SKM-1 (cell line): ENCODE measurements at regions not wholly inside any gene's neighbourhood (a gene's known extent, or its start where the extent isn't known, plus 50 kb on each side); places are given as distances from the start of the nearest gene placed in this dataset.

ENCODE experiments used
- DNase-seq: peaks from one replicate; lab custom pipeline; 2025; ENCODE audit not compliant: unreplicated experiment; lab: John Stamatoyannopoulos, UW

DNA sequence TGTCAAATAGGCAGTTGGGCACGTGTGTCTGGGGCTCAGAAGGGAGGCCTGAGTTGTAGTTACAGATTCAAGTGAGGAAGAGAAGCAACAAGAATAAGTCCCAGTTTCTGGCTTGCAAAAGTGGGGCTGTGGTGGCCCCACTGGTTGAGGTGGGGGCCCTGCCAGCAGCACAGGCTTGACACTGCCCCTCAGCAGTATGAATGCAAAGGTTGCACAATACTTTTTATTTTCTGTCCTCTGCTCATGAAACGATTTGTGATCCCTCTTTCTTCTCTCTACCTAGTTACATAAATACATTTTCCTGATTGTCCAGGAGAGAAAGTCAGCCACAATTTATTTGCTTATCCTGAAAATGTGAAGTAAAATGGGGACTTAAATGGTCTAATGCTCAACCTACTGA lies 577.8 kb downstream of the AACS start:
- no peak for DNase-seq

DNA sequence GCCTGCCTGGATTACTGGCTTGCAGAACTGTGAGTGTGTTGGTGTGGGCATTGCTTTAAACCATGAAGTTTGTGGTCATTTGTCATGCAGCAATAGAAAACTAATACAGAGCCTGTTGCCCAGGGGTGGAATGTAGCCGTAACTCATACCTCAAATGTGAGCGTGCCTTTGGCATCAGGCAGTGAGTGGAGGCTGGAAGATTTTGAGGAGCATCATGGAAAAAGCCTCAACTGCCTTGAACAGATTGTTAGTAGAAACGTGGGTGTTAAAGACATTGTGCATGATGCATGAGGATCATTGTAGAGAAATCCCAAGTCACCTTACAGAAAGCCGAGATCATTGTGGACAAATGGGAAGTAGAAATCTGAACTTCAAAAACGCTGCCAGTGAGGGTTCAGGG lies 580.5 kb downstream of the AACS start:
- no peak for DNase-seq

DNA sequence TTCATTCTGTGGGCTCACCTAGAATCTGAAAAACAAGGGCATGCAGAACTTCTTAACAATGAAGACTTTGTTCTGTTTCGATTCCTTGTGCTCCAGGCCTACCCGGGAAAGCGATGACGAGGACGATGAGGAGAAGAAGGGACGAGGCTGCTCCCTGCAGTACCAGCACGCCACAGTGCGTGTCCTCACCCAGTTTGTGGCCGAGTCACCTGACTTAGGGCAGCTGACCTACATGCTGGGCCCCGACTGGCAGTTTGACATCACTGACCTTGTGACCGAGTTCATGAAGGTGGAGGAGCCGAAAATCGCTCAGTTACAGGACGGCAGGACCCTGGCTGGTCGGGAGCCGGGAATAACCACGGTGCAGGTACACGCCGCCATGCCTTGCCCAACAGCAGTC lies 585.4 kb downstream of the AACS start:
- DNase-seq, result no peak

- no peak for DNase-seq
These were observed 586.4 kb downstream of the AACS start for GRCh38 chr12:125651625-125652024.

DNA sequence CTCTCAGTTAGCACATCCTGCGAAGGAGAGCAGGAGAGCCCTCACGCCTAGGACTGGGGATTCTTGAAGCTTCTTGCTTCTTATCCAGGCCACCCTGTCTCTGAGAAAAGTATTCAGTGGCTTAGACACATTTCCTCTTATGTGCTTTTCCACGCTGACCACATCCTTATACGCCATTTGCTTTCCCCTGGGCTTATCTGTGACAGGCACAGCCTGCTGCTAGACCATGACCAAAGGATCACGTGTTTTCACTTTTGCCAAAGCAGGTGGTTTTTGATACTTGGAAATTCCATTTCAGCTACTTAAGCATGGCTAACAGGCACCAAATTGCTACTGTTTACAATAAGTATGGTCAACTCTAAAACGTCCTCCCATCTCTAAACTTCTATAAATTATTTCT lies 587.4 kb downstream of the AACS start:
- no peak for DNase-seq

- no peak for DNase-seq
These were observed 592.4 kb downstream of the AACS start for GRCh38 chr12:125657681-125658080.

- no peak for DNase-seq
These were observed 609.5 kb downstream of the AACS start for GRCh38 chr12:125674554-125675338.

- DNase-seq, result no peak
These were observed 611.1 kb downstream of the AACS start for GRCh38 chr12:125676366-125676765.

DNA sequence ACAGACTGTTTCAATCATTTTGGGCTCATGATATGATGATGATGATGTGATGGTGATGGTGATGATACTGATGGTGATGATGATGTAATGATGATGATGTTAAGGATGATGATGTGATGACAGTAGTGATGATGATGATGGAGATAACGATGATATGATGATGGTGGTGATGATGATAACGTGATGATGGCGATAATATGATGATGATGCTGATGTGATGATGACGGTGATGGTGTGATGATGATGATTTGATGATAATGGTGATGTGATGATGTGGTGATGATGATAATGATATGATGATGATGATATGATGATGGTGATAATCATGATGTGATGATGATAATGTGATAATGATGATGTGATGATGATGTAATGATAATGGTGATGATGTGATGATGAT lies 612.6 kb downstream of the AACS start:
- no peak for DNase-seq

DNA sequence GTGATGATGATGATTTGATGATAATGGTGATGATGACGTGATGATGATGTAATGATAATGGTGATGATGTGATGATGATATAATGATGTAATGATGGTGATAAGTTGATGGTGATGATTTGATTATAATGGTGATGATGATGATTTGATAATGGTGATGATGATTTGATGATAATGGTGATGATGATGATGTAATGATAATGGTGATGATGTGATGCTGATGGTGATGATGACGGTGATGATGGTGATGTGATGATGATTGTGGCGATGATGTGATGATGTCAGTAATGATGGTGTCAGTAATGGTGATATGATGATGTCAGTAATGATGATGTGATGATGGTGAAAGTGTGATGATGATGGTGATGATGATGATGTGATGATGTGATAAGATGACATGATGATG lies 613.4 kb downstream of the AACS start:
- DNase-seq, result no peak

GRCh38 chr12:125683748-125684381 lies 618.6 kb downstream of the AACS start:
- DNase-seq, result no peak

DNA sequence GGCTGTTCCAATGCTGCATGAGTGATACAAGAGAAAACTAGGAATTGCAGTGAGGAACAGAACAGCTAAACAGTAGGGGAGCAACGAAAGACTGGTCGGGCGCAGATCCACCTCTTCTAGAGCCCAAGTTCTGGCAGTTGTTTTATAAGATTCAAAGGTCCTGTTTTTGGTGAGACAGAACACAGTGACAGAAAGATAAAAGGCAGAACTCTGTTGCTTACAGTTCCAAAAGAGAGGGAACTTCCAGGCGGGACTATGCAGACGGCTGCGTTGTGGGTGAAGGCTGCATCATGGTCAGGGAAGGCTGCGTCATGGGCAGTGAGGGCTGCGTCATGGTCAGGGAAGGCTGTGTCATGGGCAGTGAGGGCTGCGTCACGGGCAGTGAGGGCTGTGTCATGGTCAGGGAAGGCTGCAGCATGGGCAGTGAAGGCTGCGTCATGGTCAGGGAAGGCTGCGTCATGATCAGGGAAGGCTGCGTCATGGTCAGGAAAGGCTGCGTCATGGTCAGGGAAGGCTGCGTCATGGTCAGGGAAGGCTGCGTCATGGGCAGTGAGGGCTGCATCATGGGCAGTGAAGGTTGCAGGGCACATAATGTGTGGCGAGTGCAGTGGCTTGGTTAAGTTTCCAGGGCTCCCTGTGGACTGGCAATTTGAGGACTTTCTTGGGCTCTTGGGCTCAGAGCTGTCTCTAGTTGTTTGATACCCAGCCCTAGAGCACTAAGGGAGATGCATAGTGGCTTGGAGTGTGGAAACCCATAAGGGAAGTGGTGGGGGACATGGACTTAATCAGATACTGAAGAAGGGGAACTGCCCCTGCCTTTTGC lies 619.9 kb downstream of the AACS start:
- no peak for DNase-seq

GRCh38 chr12:125685915-125686314 lies 620.7 kb downstream of the AACS start:
- no peak for DNase-seq

GRCh38 chr12:125687403-125687802 lies 622.2 kb downstream of the AACS start:
- DNase-seq, result no peak

DNA sequence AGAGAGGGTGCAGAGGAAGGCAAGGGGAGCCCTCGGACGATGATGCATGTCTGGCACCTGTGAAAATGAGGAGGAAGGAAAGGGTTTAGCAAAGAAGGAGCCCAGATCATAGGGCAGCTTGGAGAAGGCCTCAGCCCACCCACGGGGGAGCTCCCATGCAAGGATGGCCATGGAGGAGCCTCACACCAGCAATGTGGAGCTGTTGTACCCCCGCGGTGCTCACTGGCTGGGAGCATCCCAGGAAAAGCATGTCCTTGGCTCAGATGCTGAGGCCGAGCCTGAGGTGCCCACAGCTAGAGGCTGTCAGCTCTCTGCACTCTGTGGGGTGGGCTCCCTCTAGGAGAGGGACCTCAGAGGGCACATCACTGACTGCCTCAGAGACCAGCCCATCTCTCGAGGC lies 622.6 kb downstream of the AACS start:
- DNase-seq, result no peak

DNA sequence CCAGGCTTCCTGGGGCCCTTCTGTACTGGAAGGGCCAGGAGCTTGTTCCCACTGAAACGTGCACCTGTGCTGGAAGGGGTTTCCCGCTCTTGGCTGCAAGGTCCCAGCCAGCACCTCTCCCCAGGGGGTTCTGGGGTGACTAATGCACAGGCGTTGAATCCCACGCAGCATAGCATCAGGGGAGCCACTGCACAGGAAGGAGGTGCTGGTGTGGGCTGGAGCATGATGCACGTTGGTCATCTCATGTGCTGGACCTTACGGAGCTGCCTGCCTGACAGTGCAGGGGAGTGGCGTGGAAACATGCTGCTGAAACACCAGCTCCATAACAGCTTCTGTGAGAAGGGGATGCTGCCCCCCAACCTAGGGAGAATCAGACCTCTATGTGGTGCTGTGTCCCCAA lies 623.0 kb downstream of the AACS start:
- DNase-seq, result no peak

DNA sequence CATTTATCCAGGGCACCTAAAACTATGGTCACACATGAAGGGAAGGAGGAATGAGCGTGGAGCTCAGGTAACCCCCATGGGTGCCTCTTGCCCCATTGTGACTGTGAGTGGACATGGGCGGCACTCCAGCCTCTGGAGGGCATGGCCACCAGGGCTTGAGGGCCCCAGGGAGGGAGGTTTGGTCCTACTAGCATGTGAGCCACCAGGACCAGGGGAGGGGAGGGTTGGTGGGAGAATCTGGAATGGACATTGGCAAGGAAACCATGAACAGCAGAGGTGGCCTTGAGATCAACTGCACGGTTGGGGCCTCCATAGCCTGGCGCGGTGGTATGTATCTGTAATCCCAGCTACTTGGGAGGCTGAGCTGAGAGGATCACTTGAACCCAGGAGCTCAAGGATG lies 623.6 kb downstream of the AACS start:
- no peak for DNase-seq

DNA sequence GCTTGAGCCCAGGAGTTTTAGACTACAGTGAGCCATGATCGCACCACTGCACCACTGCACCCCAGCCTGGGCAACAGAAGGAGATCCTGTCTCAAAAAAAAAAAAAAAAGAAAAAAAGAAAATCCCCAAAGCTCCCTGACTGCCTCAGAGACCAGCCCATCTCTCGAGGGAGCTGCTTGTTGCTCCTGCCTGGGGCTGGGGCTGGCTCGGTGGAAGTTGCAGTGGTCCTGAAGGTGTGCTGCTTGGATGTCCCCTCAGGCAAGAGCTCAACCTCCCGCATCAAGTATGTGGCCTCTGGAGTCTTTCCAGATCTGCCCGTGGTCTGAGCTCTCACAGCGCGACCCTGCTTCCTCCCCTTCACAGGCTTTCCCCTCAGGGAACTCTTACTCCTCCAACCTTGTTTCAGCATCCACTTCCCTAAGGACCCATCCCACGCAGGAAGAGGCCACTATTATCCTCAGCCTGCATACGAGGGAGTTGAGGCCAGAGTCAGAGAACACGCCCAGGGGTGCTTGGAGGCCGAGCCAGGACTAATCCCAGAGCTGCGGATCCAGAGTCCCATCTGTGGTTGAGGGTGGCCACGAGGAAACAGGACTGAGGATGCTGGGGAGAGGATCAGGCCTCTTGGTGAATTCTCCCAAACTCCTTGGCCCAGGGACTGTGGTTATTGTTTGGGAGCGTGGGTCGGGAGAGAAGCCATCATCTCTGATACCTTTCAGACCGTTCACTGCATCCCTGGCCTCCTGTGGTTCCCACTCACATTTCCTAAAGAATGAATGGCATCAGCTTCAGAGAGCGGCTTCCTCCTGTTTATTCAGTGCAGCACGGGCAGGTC lies 624.6 kb downstream of the AACS start:
- no peak for DNase-seq

- DNase-seq, result no peak
These were observed 625.6 kb downstream of the AACS start for GRCh38 chr12:125690841-125691240.

DNA sequence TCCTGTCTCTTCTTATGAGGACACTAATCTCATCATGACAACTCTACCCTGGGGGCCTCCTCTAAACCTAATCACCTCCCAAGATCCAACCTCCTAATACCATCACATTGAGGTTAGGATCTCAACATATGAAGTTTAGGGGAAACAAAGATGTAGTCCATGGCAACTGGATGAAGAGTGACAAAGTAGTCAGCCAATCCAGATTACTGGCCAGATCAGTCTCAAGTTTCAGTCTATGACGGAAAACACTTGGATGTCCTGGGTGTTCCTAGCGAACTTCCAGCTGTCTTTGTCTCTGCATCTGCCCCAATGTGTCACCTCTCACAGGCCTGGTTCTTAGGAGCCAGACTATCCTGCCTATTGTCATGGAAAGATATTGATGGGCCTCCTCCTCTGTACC lies 630.8 kb downstream of the AACS start:
- no peak for DNase-seq

DNA sequence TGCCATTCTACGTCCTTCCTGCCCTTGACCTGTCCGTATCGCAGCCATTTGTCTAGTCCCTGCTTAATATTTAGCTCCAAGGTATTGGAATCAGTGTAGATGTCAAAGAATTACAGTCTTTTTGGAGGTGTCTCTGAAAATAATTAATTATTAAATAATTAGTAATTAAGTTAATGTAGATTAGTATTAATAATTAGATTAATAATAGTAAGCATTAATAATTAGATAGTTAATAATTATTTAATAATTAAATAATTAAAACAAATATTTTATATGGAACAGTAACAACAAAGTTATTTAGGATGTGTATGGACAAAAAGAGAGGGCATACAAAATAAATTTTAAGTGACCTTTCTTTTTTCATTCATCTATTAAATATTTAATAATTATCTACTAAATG lies 639.6 kb downstream of the AACS start:
- DNase-seq, result no peak
